ENCODE measurements at regions not wholly inside any gene's neighbourhood (a gene's known extent, or its start where the extent isn't known, plus 50 kb on each side); places are given as distances from the start of the nearest gene placed in this dataset.

- no peak for TF ChIP-seq EP300 (IDR thresholded peaks at IDR 0.05; ENCODE audit: borderline replicate concordance in 1 of 2, control insufficient read depth in 1 of 2, low read depth in 2 of 2, low read length in 2 of 2)
- no peak for TF ChIP-seq CTCF (IDR thresholded peaks at IDR 0.05 in 2 of 3, conservative IDR thresholded peaks at IDR 0.05 in 1 of 3; ENCODE audit: control insufficient read depth in 2 of 3, extremely low read depth in 1 of 3, insufficient read depth in 1 of 3, low read depth in 3 of 3, low read length in 3 of 3)
- no peak for TF ChIP-seq POLR2A (IDR thresholded peaks at IDR 0.05; ENCODE audit: low read depth, low read length)
- no peak for TF ChIP-seq CREM (IDR thresholded peaks at IDR 0.05; ENCODE audit: low read depth)
- TF ChIP-seq POLR2AphosphoS5 (IDR thresholded peaks at IDR 0.05; ENCODE audit: low read length) = no peak
- no peak for TF ChIP-seq ZNF384 (IDR thresholded peaks at IDR 0.05; ENCODE audit: borderline replicate concordance, low read depth, low read length)
- TF ChIP-seq SP1 (IDR thresholded peaks at IDR 0.05; ENCODE audit: low read depth, low read length) = no peak
- TF ChIP-seq E2F4 (IDR thresholded peaks at IDR 0.05; ENCODE audit: low read depth, low read length) = no peak
- TF ChIP-seq HDAC6 (IDR thresholded peaks at IDR 0.05; ENCODE audit: unreplicated experiment) = no peak
- TF ChIP-seq NFIC (IDR thresholded peaks at IDR 0.05; ENCODE audit: low read depth, low read length) = no peak
Observed at GRCh38 chr6:49269190-49269589, 193.9 kb downstream of the MMUT start.

Data from GM12878 (cell line).